HepG2 (cell line): ENCODE measurements at regions not wholly inside any gene's neighbourhood (a gene's known extent, or its start where the extent isn't known, plus 50 kb on each side); places are given as distances from the start of the nearest gene placed in this dataset.

Experiments
- ATAC-seq: fragments of 200-7000 bp; cut with Tn5 transposase; 3 replicates; pipeline ENCODE4 v1.9.1; 2020; ENCODE audit warnings: mild to moderate bottlenecking, moderate library complexity
- BruUV-seq: library from RNA; stranded (reverse); fragments of 400-500 nt; replicated peaks from 2 replicates; lab custom pipeline; 2021; lab: Mats Ljungman, UMichigan
- CTCF ChIA-PET: fragments of 300-600 bp; formaldehyde crosslinking; extraction: SDS; loops from one replicate; lab custom pipeline; 2021; ENCODE audit warnings: low total read pairs, inconsistent platforms, low intra/inter-chr PET ratio; lab: Yijun Ruan, JAX
- POLR2A ChIA-PET: fragments of 350-600 bp; sonication (Branson Sonifier 250); formaldehyde crosslinking; loops from one replicate; lab custom pipeline; 2020; ENCODE audit warnings: antibody characterized with exemption, inconsistent platforms; lab: Yijun Ruan, JAX
- DNase-seq: peaks from one replicate; pipeline ENCODE4 v3.0.0-alpha.2; 2015; ENCODE audit warnings: low spot score
- FAIRE-seq: peaks from 3 replicates; lab custom pipeline; 2011; peaks lifted over from hg19 to GRCh38; lab: Jason Lieb, UNC
- H2AFZ ChIP-seq: one replicate; pipeline ENCODE4 v1.6.1; 2011; ENCODE audit warnings: low read length, inconsistent platforms
- H3K27ac ChIP-seq: fragments of 300-600 bp; 3 replicates; pipeline ENCODE4 v1.8.0; 2011; ENCODE audit warnings: mixed run types, mild to moderate bottlenecking, mixed read lengths, low read length, inconsistent platforms; ENCODE audit not compliant: insufficient read depth; ENCODE audit errors: extremely low read length
- H3K27me3 ChIP-seq, 2 experiments: fragments of 200-600 bp in 1 of 2; 2 replicates in 1 of 2; 3 replicates in 1 of 2; pipeline versions ENCODE4 v1.6.0 to v1.8.0; 2011; ENCODE audit warnings: low read length in 2 of 2, mild to moderate bottlenecking in 2 of 2, moderate library complexity in 2 of 2, inconsistent platforms in 1 of 2; ENCODE audit not compliant: insufficient read depth in 2 of 2, control insufficient read depth in 1 of 2
- H3K36me3 ChIP-seq, 2 experiments: fragments of 200-600 bp in 1 of 2; replicated peaks in 1 of 2; 2 replicates in 1 of 2; 3 replicates in 1 of 2; pipeline versions ENCODE4 v1.5.1 to v1.8.0; 2011; ENCODE audit warnings: low read length in 2 of 2, inconsistent platforms in 1 of 2; ENCODE audit not compliant: insufficient read depth in 2 of 2, control insufficient read depth in 1 of 2
- H3K4me1 ChIP-seq: 2 replicates; pipeline ENCODE4 v1.5.1; 2012; ENCODE audit warnings: low read length, inconsistent platforms; ENCODE audit not compliant: insufficient read depth
- H3K4me2 ChIP-seq: 2 replicates; pipeline ENCODE4 v1.6.0; 2011; ENCODE audit warnings: low read depth, low read length, inconsistent platforms
- H3K4me3 ChIP-seq, 3 experiments: fragments of 200-600 bp in 1 of 3; sonication (generic), shearing (Covaris generic) in 1 of 3; replicated peaks in 1 of 3; 2 replicates each; pipeline ENCODE4 v1.5.1; 2011 to 2016; ENCODE audit warnings: low read length in 3 of 3, inconsistent platforms in 2 of 3, low read depth in 2 of 3, mild to moderate bottlenecking in 2 of 3, control low read depth in 1 of 3, mixed read lengths in 1 of 3; ENCODE audit not compliant: insufficient read depth in 1 of 3
- H3K79me2 ChIP-seq: one replicate; pipeline ENCODE4 v1.6.1; 2011; ENCODE audit warnings: low read length, inconsistent platforms; ENCODE audit not compliant: insufficient read depth
- H3K9ac ChIP-seq: 2 replicates; pipeline ENCODE4 v1.6.0; 2011; ENCODE audit warnings: mild to moderate bottlenecking, low read depth, low read length, inconsistent platforms; ENCODE audit not compliant: insufficient read depth
- H3K9me3 ChIP-seq: 2 replicates; pipeline ENCODE4 v1.5.1; 2012; ENCODE audit warnings: mild to moderate bottlenecking, low read length
- H4K20me1 ChIP-seq: 2 replicates; pipeline ENCODE4 v1.6.0; 2011; ENCODE audit warnings: inconsistent platforms, mild to moderate bottlenecking, low read length, moderate library complexity; ENCODE audit not compliant: insufficient read depth
- GLI4 ChIP-seq: sonication (generic); formaldehyde crosslinking; IDR thresholded peaks from 2 replicates; pipeline ENCODE4 v1.5.1; 2020; ENCODE audit warnings: missing genetic modification reagents, mild to moderate bottlenecking, moderate library complexity, borderline replicate concordance
- JDP2 ChIP-seq: sonication (generic); formaldehyde crosslinking; IDR thresholded peaks from 2 replicates; pipeline ENCODE4 v1.8.1; 2022; ENCODE audit warnings: missing genetic modification reagents, borderline replicate concordance
- JUNB ChIP-seq: sonication (generic); formaldehyde crosslinking; IDR thresholded peaks from 2 replicates; pipeline ENCODE4 v1.8.0; 2022; ENCODE audit warnings: missing genetic modification reagents, mild to moderate bottlenecking, borderline replicate concordance
- KLF6 ChIP-seq: IDR thresholded peaks from 2 replicates; pipeline ENCODE4 v1.8.0; 2016; ENCODE audit warnings: missing biosample characterization, missing genetic modification reagents
- MLLT10 ChIP-seq: sonication (generic); formaldehyde crosslinking; IDR thresholded peaks from 2 replicates; pipeline ENCODE4 v1.4.0; 2020; ENCODE audit warnings: missing genetic modification reagents
- SP140L ChIP-seq: sonication (generic); formaldehyde crosslinking; IDR thresholded peaks from 2 replicates; pipeline ENCODE4 v1.4.0; 2020; ENCODE audit warnings: missing genetic modification reagents, borderline replicate concordance
- SRF ChIP-seq: IDR thresholded peaks from 2 replicates; pipeline ENCODE4 v1.6.1; 2011; ENCODE audit warnings: mild to moderate bottlenecking, low read depth, low read length, moderate library complexity
- ZNF468 ChIP-seq: sonication (generic); formaldehyde crosslinking; IDR thresholded peaks from 2 replicates; pipeline ENCODE4 v1.8.0; 2022; ENCODE audit warnings: mild to moderate bottlenecking, moderate library complexity, missing genetic modification reagents
- ZNF678 ChIP-seq: sonication (generic); formaldehyde crosslinking; IDR thresholded peaks from 2 replicates; pipeline ENCODE4 v1.4.0; 2020; ENCODE audit warnings: mild to moderate bottlenecking, missing genetic modification reagents
- WGBS: methylation state at CpG from one replicate; pipeline ENCODE4 v1.1.6; 2017; ENCODE audit warnings: low lambda C conversion rate; 5-methylcytosine and 5-hydroxymethylcytosine counted together
- in situ Hi-C: cut with HindIII; loops from 2 replicates; pipeline ENCODE4 v1.10.0; 2017; ENCODE audit warnings: low pct_unique_long_range_greater_than_20kb; ENCODE audit not compliant: extremely low pct_ligation_motif_present
- intact Hi-C: fragments of 100-400 bp; cut with micrococcal nuclease; formaldehyde crosslinking; loops from one replicate; pipeline ENCODE4 v1.10.0; 2022; ENCODE audit not compliant: unreplicated experiment
- TF ChIP-seq, protein P1 (sequence below): sonication (generic); formaldehyde crosslinking; IDR thresholded peaks from 2 replicates; pipeline ENCODE4 v1.5.1; 2020; ENCODE audit warnings: missing genetic modification reagents, mild to moderate bottlenecking, borderline replicate concordance
- TF ChIP-seq, protein P2 (sequence below): sonication (generic); formaldehyde crosslinking; IDR thresholded peaks from 2 replicates; pipeline ENCODE4 v1.5.1; 2020; ENCODE audit warnings: mild to moderate bottlenecking, missing genetic modification reagents, moderate library complexity

DNA sequence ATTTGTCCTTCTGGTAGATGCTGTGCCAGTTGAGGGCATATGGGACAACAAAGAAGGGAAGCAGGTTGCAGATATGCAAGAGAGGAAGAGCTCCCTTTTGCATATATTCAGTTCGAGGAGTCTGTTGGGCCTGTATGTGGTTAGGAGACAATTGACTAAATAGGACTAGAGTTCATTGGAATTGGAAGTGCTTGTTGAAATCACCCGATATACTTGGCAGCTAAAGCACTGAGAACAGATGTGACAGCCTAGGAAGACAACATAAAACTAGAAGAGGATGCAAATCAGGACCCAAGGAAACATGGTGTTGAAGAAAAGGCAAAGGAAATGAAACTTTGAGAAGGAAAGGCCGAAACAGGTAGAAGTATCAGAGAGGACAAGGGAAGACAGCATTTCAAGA is 215.2 kb upstream of the P2RY1 start:
- ChIA-PET CTCF (no interaction called here), POLR2A (no interaction called here)
- BruUV-seq, result no TSS peak

More for the DNA sequence above, 215.2 kb upstream of the P2RY1 start:
- H3K79me2 ChIP-seq, result no peaks in the 10 kb centered on the region
- H3K27me3 ChIP-seq, result no peaks in the 10 kb centered on the region
- FAIRE-seq (no peak), DNase-seq (no peak), ATAC-seq (no peak)
- no peak overlapping the region for H3K9ac ChIP-seq
- no peak overlapping the region for H2AFZ ChIP-seq
- WGBS, result 2% methylated on average over 3 of the region's 3 CpGs
- H4K20me1 ChIP-seq, result no peaks in the 10 kb centered on the region
- TF ChIP-seq ZNF678 (CRISPR knock-in tag) (no peak), ZNF468 (CRISPR knock-in tag) (no peak), SRF (no peak), JDP2 (no peak), GLI4 (no peak), MLLT10 (no peak), SP140L (CRISPR knock-in tag) (no peak), JUNB (CRISPR knock-in tag) (no peak), KLF6 (CRISPR knock-in tag) (no peak)
- TF ChIP-seq, protein P1, sequence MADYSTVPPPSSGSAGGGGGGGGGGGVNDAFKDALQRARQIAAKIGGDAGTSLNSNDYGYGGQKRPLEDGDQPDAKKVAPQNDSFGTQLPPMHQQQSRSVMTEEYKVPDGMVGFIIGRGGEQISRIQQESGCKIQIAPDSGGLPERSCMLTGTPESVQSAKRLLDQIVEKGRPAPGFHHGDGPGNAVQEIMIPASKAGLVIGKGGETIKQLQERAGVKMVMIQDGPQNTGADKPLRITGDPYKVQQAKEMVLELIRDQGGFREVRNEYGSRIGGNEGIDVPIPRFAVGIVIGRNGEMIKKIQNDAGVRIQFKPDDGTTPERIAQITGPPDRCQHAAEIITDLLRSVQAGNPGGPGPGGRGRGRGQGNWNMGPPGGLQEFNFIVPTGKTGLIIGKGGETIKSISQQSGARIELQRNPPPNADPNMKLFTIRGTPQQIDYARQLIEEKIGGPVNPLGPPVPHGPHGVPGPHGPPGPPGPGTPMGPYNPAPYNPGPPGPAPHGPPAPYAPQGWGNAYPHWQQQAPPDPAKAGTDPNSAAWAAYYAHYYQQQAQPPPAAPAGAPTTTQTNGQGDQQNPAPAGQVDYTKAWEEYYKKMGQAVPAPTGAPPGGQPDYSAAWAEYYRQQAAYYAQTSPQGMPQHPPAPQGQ (CRISPR knock-in tag), result no peak
- TF ChIP-seq, protein P2, sequence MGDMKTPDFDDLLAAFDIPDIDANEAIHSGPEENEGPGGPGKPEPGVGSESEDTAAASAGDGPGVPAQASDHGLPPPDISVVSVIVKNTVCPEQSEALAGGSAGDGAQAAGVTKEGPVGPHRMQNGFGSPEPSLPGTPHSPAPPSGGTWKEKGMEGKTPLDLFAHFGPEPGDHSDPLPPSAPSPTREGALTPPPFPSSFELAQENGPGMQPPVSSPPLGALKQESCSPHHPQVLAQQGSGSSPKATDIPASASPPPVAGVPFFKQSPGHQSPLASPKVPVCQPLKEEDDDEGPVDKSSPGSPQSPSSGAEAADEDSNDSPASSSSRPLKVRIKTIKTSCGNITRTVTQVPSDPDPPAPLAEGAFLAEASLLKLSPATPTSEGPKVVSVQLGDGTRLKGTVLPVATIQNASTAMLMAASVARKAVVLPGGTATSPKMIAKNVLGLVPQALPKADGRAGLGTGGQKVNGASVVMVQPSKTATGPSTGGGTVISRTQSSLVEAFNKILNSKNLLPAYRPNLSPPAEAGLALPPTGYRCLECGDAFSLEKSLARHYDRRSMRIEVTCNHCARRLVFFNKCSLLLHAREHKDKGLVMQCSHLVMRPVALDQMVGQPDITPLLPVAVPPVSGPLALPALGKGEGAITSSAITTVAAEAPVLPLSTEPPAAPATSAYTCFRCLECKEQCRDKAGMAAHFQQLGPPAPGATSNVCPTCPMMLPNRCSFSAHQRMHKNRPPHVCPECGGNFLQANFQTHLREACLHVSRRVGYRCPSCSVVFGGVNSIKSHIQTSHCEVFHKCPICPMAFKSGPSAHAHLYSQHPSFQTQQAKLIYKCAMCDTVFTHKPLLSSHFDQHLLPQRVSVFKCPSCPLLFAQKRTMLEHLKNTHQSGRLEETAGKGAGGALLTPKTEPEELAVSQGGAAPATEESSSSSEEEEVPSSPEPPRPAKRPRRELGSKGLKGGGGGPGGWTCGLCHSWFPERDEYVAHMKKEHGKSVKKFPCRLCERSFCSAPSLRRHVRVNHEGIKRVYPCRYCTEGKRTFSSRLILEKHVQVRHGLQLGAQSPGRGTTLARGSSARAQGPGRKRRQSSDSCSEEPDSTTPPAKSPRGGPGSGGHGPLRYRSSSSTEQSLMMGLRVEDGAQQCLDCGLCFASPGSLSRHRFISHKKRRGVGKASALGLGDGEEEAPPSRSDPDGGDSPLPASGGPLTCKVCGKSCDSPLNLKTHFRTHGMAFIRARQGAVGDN (CRISPR knock-in tag), result no peak
- no peak overlapping the region for H3K4me3 ChIP-seq
- intact Hi-C loops (no loop called here), in situ Hi-C loops (no loop called here)
- no peak overlapping the region for H3K27ac ChIP-seq
- H3K4me1 ChIP-seq, result no peaks in the 10 kb centered on the region
- no peak overlapping the region for H3K4me2 ChIP-seq
- H3K36me3 ChIP-seq, result no peaks in the 10 kb centered on the region
- no peaks in the 10 kb centered on the region for H3K9me3 ChIP-seq
